Tibial artery (tissue), 4 donors: ENCODE measurements at regions not wholly inside any gene's neighbourhood (a gene's known extent, or its start where the extent isn't known, plus 50 kb on each side); places are given as distances from the start of the nearest gene placed in this dataset.

Experiments used
- DNase-seq, 2 donors: peaks; one replicate each; pipeline ENCODE4 v3.0.0-alpha.2; 2019
- H3K27ac ChIP-seq, 2 donors: fragments of 200-600 bp; sonication (generic) in 1 of 2; 1 replicate in 1 of 2; 2 replicates in 1 of 2; pipeline ENCODE4 v1.5.1; 2018 to 2019; ENCODE audit warnings: mild to moderate bottlenecking in 1 of 2
- H3K27me3 ChIP-seq, 2 donors: fragments of 200-600 bp; sonication (generic) in 1 of 2; one replicate each; pipeline versions ENCODE4 v1.5.1 to v1.6.0; 2016 to 2019
- H3K36me3 ChIP-seq, 3 donors: fragments of 200-600 bp; sonication (generic) in 2 of 3; one replicate each; pipeline ENCODE4 v1.5.1; 2016 to 2019; ENCODE audit warnings: mild to moderate bottlenecking in 2 of 3
- H3K4me1 ChIP-seq, 4 donors: fragments of 200-600 bp; sonication (generic) in 2 of 4; 1 replicate in 3 of 4; 2 replicates in 1 of 4; pipeline ENCODE4 v1.5.1; 2016 to 2019
- H3K4me3 ChIP-seq, 2 donors: fragments of 200-600 bp; sonication (generic) in 1 of 2; 1 replicate in 1 of 2; 2 replicates in 1 of 2; pipeline ENCODE4 v1.5.1; 2018 to 2019; ENCODE audit warnings: mild to moderate bottlenecking in 2 of 2
- H3K9me3 ChIP-seq, 3 donors: fragments of 200-600 bp; sonication (generic) in 1 of 3; one replicate each; pipeline ENCODE4 v1.5.1; 2016 to 2019
- CTCF ChIP-seq, 2 experiments: fragments of 200-600 bp in 1 of 2; fragments of 450-650 bp in 1 of 2; IDR thresholded peaks; one replicate each; pipeline ENCODE4 v1.5.1; 2017 to 2019; ENCODE audit warnings: antibody characterized with exemption in 2 of 2, mild to moderate bottlenecking in 1 of 2, moderate library complexity in 1 of 2
- intact Hi-C: fragments of 100-400 bp; cut with DNase I; formaldehyde crosslinking; loops from one replicate; pipeline ENCODE4 v1.15.0; 2023; ENCODE audit warnings: low total_unique reads

- Histone ChIP-seq H3K27me3 (no peaks in the 10 kb centered on the region), H3K27ac (no peak overlapping the region), H3K36me3 (no peaks in the 10 kb centered on the region), H3K9me3 (no peaks in the 10 kb centered on the region), H3K4me3 (no peak overlapping the region), H3K4me1 (no peaks in the 10 kb centered on the region)
- DNase-seq, result no peak
- TF ChIP-seq CTCF (IDR thresholded peaks at IDR 0.05), result no peak
- intact Hi-C loops, result no loop called here
Measured at GRCh38 chr13:50267066-50267465, 251.8 kb downstream of the KCNRG start.

DNA sequence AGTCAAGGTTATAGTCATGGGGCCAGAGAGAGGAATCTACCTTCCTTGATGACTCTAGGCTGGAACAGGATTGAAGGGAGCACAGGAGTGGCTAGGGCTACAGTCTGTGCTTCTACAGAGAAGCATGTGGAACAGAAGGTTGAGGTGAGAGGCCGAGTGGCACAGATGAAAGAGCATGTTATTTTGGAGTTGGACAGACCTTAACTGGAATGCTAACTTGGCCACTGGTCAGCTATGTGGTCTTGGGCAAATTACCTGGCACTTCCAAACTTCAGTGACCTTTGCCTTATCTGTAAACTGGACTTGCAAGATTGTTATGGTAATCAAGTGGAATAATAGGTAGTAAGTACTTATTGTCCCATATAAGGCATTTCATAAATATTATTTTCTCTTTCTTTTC is 252.7 kb downstream of the KCNRG start:
- H3K36me3 ChIP-seq, result no peaks in the 10 kb centered on the region
- H3K9me3 ChIP-seq, result no peaks in the 10 kb centered on the region
- DNase-seq, result no peak
- no peak overlapping the region for H3K27ac ChIP-seq
- no peaks in the 10 kb centered on the region for H3K27me3 ChIP-seq
- intact Hi-C loops, result no loop called here
- no peaks in the 10 kb centered on the region for H3K4me1 ChIP-seq
- no peak for TF ChIP-seq CTCF (IDR thresholded peaks at IDR 0.05)
- H3K4me3 ChIP-seq, result no peak overlapping the region

GRCh38 chr13:50268500-50268899 is 253.3 kb downstream of the KCNRG start:
- no peak for DNase-seq
- intact Hi-C loops, result no loop called here
- H3K36me3 ChIP-seq, result no peaks in the 10 kb centered on the region
- no peak for TF ChIP-seq CTCF (IDR thresholded peaks at IDR 0.05)
- no peaks in the 10 kb centered on the region for H3K9me3 ChIP-seq
- no peaks in the 10 kb centered on the region for H3K27me3 ChIP-seq
- H3K27ac ChIP-seq, result no peak overlapping the region
- no peak overlapping the region for H3K4me3 ChIP-seq
- no peaks in the 10 kb centered on the region for H3K4me1 ChIP-seq

DNA sequence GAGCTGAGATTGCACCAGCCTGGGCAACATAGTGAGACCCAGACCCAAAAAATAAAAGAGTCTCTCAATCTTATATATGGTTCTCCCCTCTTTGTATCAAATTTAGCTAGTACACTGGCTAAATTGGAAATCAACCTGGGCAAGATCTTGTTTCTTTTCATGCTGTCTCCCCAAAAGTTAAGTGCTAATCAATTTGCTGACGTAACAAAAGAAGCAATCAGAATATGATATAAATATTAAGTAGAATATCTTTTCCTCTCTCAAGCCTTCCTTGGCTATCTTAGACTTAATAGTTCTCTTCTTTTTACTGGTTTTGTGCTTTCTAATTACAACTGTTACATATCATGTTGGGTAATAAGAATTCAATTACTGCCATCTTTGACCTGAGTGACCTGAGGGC is 258.9 kb downstream of the KCNRG start:
- intact Hi-C loops, result no loop called here
- peaks cover 0 to 5% (median 0%) of the 10 kb centered on the region in 3 donors for H3K9me3 ChIP-seq
- H3K27me3 ChIP-seq, result no peaks in the 10 kb centered on the region
- H3K36me3 ChIP-seq, result no peaks in the 10 kb centered on the region
- no peak overlapping the region for H3K4me3 ChIP-seq
- no peaks in the 10 kb centered on the region for H3K4me1 ChIP-seq
- H3K27ac ChIP-seq, result no peak overlapping the region
- no peak for TF ChIP-seq CTCF (IDR thresholded peaks at IDR 0.05)
- DNase-seq, result no peak

GRCh38 chr13:50275392-50276063 is 260.3 kb downstream of the KCNRG start:
- Histone ChIP-seq H3K4me1 (no peaks in the 10 kb centered on the region), H3K9me3 (peaks cover 0 to 5% (median 0%) of the 10 kb centered on the region in 3 donors), H3K27me3 (no peaks in the 10 kb centered on the region), H3K27ac (no peak overlapping the region), H3K36me3 (no peaks in the 10 kb centered on the region), H3K4me3 (no peak overlapping the region)
- intact Hi-C loops, result no loop called here
- DNase-seq, result no peak
- TF ChIP-seq CTCF (IDR thresholded peaks at IDR 0.05), result no peak

GRCh38 chr13:50276550-50276949 is 261.3 kb downstream of the KCNRG start:
- Histone ChIP-seq H3K4me1 (no peaks in the 10 kb centered on the region), H3K27ac (no peak overlapping the region), H3K27me3 (no peaks in the 10 kb centered on the region), H3K4me3 (no peak overlapping the region), H3K36me3 (no peaks in the 10 kb centered on the region), H3K9me3 (peaks cover 0 to 5% (median 0%) of the 10 kb centered on the region in 3 donors)
- intact Hi-C loops, result no loop called here
- TF ChIP-seq CTCF (IDR thresholded peaks at IDR 0.05), result no peak
- no peak for DNase-seq
